ENCODE measurements at regions not wholly inside any gene's neighbourhood (a gene's known extent, or its start where the extent isn't known, plus 50 kb on each side); places are given as distances from the start of the nearest gene placed in this dataset.

DNA sequence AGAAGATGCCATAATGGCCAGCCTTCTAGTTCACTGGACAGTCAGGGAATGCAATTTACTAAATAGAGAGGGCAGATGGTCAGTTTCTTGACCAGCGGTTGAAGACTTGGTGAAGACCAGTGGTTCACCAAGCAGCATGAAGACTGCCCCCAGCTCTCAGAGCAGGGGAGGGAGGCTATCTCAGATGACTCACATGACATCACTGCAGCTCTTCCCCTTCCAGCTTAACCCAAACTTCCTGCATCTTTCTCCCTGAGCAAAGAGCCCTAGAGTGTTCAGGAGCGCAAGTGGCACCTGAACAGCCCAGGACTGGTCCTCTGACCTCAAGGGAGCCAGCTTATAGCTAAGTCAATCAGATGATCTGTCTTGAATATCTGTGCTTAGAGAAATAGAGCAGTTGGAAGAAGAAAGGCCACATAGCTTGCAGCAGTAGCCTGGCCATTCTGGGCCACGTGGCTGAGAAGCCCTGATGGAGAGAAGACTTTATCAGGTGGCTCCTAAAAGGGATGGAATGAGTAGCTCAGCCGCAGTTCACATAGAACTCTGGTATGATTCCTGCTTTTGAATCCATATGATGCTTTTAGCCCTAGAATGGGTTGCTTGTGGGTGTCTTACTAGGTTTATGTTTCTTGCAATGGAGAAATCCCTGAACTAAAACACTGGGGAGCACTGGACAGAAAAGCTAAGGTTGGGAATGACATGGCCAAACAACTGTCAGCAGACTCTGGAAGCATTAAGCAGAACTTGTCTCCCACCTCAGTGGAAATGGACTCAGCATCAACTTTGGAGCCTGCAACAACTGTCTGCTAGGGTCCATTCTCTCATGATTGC lies 392.1 kb upstream of the CCL2 start:
- ATAC-seq (no peak), DNase-seq (ENCODE audit: low spot score) (no peak), FAIRE-seq (no peak)
- intact Hi-C loops (cut with micrococcal nuclease; ENCODE audit: unreplicated experiment) (no loop called here), in situ Hi-C loops (cut with HindIII; ENCODE audit: extremely low pct_ligation_motif_present, low pct_unique_long_range_greater_than_20kb) (no loop called here)
- 7% methylated on average over 4 of the region's 4 CpGs for WGBS (ENCODE audit: low lambda C conversion rate)
- Histone ChIP-seq H3K9ac (ENCODE audit: insufficient read depth, low read depth, low read length) (no peak overlapping the region), H3K4me3 (replicated peaks in 1 of 3; ENCODE audit: insufficient read depth in 1 of 3, low read depth in 2 of 3, low read length in 3 of 3) (no peak overlapping the region), H3K4me1 (ENCODE audit: insufficient read depth, low read length) (no peaks in the 10 kb centered on the region), H3K27ac (ENCODE audit: extremely low read length, insufficient read depth, low read length) (no peak overlapping the region), H4K20me1 (ENCODE audit: insufficient read depth, low read length) (no peaks in the 10 kb centered on the region), H3K36me3 (replicated peaks in 1 of 2; ENCODE audit: control insufficient read depth in 1 of 2, insufficient read depth in 2 of 2, low read length in 2 of 2) (no peaks in the 10 kb centered on the region), H3K4me2 (ENCODE audit: low read depth, low read length) (no peak overlapping the region), H3K27me3 (ENCODE audit: control insufficient read depth in 1 of 2, insufficient read depth in 2 of 2, low read length in 2 of 2) (no peaks in the 10 kb centered on the region; a peak in 1 of 5 replicates), H2AFZ (ENCODE audit: low read length) (no peak overlapping the region), H3K9me3 (ENCODE audit: low read length) (no peaks in the 10 kb centered on the region), H3K79me2 (ENCODE audit: insufficient read depth, low read length) (no peaks in the 10 kb centered on the region)
- no TSS peak for BruUV-seq (replicated peaks)
- POLR2A ChIA-PET: no interaction called here
- CTCF ChIA-PET (ENCODE audit: low intra/inter-chr PET ratio, low total read pairs): no interaction called here
- TF ChIP-seq ZNF101 (CRISPR knock-in tag; IDR thresholded peaks at IDR 0.05; ENCODE audit: borderline replicate concordance, low read depth) (no peak), POLR2A (IDR thresholded peaks at IDR 0.05; ENCODE audit: insufficient read depth in 1 of 2, low read depth in 2 of 2, low read length in 2 of 2) (no peak)

- CTCF ChIA-PET (ENCODE audit: low intra/inter-chr PET ratio, low total read pairs): no interaction called here
- Histone ChIP-seq H3K27ac (ENCODE audit: extremely low read length, insufficient read depth, low read length) (no peak overlapping the region), H3K4me1 (ENCODE audit: insufficient read depth, low read length) (no peaks in the 10 kb centered on the region), H4K20me1 (ENCODE audit: insufficient read depth, low read length) (no peaks in the 10 kb centered on the region), H3K27me3 (ENCODE audit: control insufficient read depth in 1 of 2, insufficient read depth in 2 of 2, low read length in 2 of 2) (no peaks in the 10 kb centered on the region; a peak in 1 of 5 replicates), H3K79me2 (ENCODE audit: insufficient read depth, low read length) (no peaks in the 10 kb centered on the region), H3K9ac (ENCODE audit: insufficient read depth, low read depth, low read length) (no peak overlapping the region), H3K9me3 (ENCODE audit: low read length) (no peaks in the 10 kb centered on the region), H2AFZ (ENCODE audit: low read length) (no peak overlapping the region), H3K4me2 (ENCODE audit: low read depth, low read length) (no peak overlapping the region), H3K36me3 (replicated peaks in 1 of 2; ENCODE audit: control insufficient read depth in 1 of 2, insufficient read depth in 2 of 2, low read length in 2 of 2) (no peaks in the 10 kb centered on the region), H3K4me3 (replicated peaks in 1 of 3; ENCODE audit: insufficient read depth in 1 of 3, low read depth in 2 of 3, low read length in 3 of 3) (no peak overlapping the region)
- in situ Hi-C loops (cut with HindIII; ENCODE audit: extremely low pct_ligation_motif_present, low pct_unique_long_range_greater_than_20kb): no loop called here
- POLR2A ChIA-PET: no interaction called here
- no peak for FAIRE-seq
- no peak for DNase-seq (ENCODE audit: low spot score)
- 0% methylated on average over 3 of the region's 3 CpGs for WGBS (ENCODE audit: low lambda C conversion rate)
- BruUV-seq (replicated peaks): no TSS peak
- intact Hi-C loops (cut with micrococcal nuclease; ENCODE audit: unreplicated experiment): no loop called here
- no peak for ATAC-seq
- TF ChIP-seq HMGXB4 (CRISPR knock-in tag; IDR thresholded peaks at IDR 0.05; ENCODE audit: borderline replicate concordance in 1 of 2, low read depth in 1 of 2) (no peak), ZNF451 (CRISPR knock-in tag; IDR thresholded peaks at IDR 0.05) (no peak), REST (IDR thresholded peaks at IDR 0.05; ENCODE audit: borderline replicate concordance in 1 of 2, low read depth in 1 of 2, low read length in 2 of 2) (no peak), ZBTB2 (CRISPR knock-in tag; IDR thresholded peaks at IDR 0.05; ENCODE audit: low read depth) (no peak), NR1H2 (CRISPR knock-in tag; IDR thresholded peaks at IDR 0.05; ENCODE audit: borderline replicate concordance, low read depth) (no peak), ZNF614 (CRISPR knock-in tag; IDR thresholded peaks at IDR 0.05; ENCODE audit: borderline replicate concordance) (no peak), MIER3 (CRISPR knock-in tag; IDR thresholded peaks at IDR 0.05; ENCODE audit: borderline replicate concordance) (no peak), SUZ12 (IDR thresholded peaks at IDR 0.05; ENCODE audit: low read depth, low read length) (no peak)
These were observed 390.3 kb upstream of the CCL2 start for GRCh38 chr17:33864758-33865229.

All from HepG2 (cell line).